WERI-Rb-1 (cell line): ENCODE measurements at regions not wholly inside any gene's neighbourhood (a gene's known extent, or its start where the extent isn't known, plus 50 kb on each side); places are given as distances from the start of the nearest gene placed in this dataset.
A peak's percentile ranks its signal among the peaks of the same experiment; 100 is the strongest.

Experiments used
- DNase-seq: peaks from one replicate; pipeline ENCODE4 v3.0.0-alpha.2; 2020
- H3K27ac ChIP-seq: fragments of 250-450 bp; sonication (Bioruptor Pico); 2 replicates; pipeline ENCODE4 v1.5.1; 2020; ENCODE audit warnings: mild to moderate bottlenecking, moderate library complexity
- H3K27me3 ChIP-seq: fragments of 250-450 bp; sonication (Bioruptor Pico); 2 replicates; pipeline ENCODE4 v1.5.1; 2021; ENCODE audit warnings: mild to moderate bottlenecking, low read depth, moderate library complexity; ENCODE audit not compliant: insufficient read depth, severe bottlenecking
- H3K36me3 ChIP-seq: fragments of 250-450 bp; sonication (Bioruptor Pico); 2 replicates; pipeline ENCODE4 v1.5.1; 2020; ENCODE audit warnings: mild to moderate bottlenecking, moderate library complexity
- H3K4me3 ChIP-seq: 2 replicates; pipeline ENCODE4 v1.5.1; 2011; ENCODE audit warnings: low read depth, mild to moderate bottlenecking, control low read depth, low read length
- H3K9me3 ChIP-seq: fragments of 250-450 bp; sonication (Bioruptor Pico); 2 replicates; pipeline ENCODE4 v1.5.1; 2021; ENCODE audit warnings: mild to moderate bottlenecking, moderate library complexity; ENCODE audit not compliant: severe bottlenecking
- TF ChIP-seq, protein P1 (sequence below): IDR thresholded peaks from 2 replicates; pipeline ENCODE4 v1.5.1; 2011; ENCODE audit warnings: low read depth, mild to moderate bottlenecking, control low read depth, inconsistent platforms, low read length

DNA sequence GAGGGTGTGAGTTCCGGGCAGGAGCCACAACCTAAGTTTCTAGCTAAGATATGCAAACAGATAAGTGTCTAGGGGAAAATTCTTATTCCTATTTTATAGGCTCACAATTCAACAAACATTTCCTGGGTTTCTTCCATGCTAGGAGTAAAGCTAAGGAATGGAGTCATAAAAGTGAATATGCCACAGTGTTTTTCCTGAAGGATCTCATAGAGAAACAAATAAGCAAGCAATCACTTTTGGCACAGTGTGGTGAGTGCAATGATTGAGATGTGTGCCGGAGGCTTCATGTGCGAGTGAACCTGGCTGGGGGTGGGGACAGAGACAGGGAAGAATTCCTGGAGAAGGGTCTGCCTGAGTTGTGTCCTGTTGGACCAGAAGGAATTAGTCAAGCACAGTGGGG is 147.4 kb downstream of the TENT5C start:
- no peaks in the 10 kb centered on the region for H3K36me3 ChIP-seq
- no peaks in the 10 kb centered on the region for H3K27me3 ChIP-seq
- no peak overlapping the region for H3K27ac ChIP-seq
- TF ChIP-seq, protein P1, sequence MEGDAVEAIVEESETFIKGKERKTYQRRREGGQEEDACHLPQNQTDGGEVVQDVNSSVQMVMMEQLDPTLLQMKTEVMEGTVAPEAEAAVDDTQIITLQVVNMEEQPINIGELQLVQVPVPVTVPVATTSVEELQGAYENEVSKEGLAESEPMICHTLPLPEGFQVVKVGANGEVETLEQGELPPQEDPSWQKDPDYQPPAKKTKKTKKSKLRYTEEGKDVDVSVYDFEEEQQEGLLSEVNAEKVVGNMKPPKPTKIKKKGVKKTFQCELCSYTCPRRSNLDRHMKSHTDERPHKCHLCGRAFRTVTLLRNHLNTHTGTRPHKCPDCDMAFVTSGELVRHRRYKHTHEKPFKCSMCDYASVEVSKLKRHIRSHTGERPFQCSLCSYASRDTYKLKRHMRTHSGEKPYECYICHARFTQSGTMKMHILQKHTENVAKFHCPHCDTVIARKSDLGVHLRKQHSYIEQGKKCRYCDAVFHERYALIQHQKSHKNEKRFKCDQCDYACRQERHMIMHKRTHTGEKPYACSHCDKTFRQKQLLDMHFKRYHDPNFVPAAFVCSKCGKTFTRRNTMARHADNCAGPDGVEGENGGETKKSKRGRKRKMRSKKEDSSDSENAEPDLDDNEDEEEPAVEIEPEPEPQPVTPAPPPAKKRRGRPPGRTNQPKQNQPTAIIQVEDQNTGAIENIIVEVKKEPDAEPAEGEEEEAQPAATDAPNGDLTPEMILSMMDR: no peak
- H3K4me3 ChIP-seq: no peak overlapping the region
- no peaks in the 10 kb centered on the region for H3K9me3 ChIP-seq
- no peak for DNase-seq

DNA sequence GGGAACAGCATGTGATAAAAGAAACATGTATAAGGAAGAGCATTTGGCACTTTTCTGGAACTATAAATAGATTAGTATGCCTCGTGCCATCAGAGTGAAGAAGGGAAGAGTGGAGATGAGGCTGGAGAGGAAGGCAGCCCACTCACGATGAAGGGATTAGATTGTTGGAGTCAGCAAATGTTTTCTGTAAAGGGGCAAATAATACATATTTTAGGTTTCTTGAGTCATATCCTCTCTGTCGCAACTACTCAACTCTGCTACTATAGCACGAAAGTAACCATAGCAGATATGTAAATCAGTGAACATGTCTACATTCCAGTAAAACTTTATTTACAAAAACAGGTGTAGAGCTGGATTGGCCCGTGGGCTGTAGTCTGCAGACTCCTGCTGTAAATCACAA is 147.8 kb downstream of the TENT5C start:
- TF ChIP-seq, protein P1: no peak
- Histone ChIP-seq H3K27me3 (no peaks in the 10 kb centered on the region), H3K36me3 (no peaks in the 10 kb centered on the region), H3K27ac (no peak overlapping the region), H3K9me3 (no peaks in the 10 kb centered on the region), H3K4me3 (peak overlapping the region; percentile 23)
- no peak for DNase-seq

DNA sequence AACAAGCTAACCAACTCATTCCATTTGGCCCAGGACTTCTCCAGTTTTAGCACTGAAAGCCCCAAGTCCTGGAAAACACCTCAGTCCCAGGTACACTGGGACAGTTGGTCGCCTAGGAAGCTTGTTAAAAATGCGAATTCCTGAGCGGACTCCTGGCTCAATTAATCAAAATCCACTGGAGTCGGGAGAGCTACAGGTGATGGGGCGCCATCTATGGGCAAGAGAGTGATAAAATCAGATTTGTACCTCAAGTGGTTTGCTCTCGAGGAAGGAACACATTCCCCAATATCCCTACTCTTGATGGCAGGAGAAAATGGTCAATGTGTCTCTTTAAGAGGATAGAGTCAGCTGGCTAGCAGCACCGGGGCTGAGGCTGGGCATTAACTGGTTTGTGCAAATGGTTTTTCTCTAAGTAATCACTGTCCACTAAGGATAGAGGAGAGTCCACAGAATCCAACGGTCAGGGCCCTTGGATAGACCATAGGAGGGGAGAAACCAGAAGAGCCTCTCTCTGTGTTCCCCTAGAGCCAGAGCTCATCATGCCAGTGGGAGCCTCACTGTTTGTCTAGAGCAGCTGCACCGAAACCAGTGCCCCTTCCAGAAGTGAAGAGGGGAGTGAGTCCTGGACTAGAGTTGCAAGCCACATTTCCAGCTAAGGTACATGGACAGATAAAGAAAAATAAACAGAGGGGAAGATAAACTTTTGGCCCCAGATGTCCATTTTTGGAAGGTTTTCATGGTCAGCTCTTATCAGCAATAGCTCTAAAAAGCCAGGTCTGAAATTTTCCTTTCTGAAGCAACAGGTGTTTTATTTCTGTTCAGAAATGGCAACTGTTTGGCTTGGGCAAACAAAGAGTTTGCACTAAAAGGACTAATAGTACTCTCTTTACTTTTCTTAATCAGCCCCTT is 148.5 kb downstream of the TENT5C start:
- Histone ChIP-seq H3K27me3 (no peaks in the 10 kb centered on the region), H3K36me3 (no peaks in the 10 kb centered on the region), H3K4me3 (peak overlapping the region; percentile 23), H3K9me3 (no peaks in the 10 kb centered on the region), H3K27ac (no peak overlapping the region)
- peak; percentile 57 for DNase-seq
- TF ChIP-seq, protein P1: peak; percentile 72

DNA sequence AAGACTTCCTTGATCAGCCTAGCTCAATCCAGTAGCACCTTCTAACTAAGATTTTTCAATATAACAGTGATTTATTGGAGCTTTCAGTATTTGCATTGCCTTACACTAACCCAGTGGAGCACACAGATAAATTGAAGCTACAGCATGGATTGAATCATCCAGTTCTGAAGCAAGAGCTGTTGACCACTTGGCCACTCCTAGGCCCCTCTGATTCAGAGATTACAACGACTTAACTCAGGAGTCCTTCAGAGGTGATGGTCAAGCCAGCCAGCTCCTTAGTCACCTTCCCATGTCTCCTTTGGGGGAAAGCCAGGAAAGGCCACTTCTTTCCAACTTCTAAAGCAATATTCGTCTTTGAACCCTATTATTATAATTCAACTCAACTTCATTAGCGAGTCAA is 151.8 kb downstream of the TENT5C start:
- no peak for DNase-seq
- H3K4me3 ChIP-seq: no peak overlapping the region

DNA sequence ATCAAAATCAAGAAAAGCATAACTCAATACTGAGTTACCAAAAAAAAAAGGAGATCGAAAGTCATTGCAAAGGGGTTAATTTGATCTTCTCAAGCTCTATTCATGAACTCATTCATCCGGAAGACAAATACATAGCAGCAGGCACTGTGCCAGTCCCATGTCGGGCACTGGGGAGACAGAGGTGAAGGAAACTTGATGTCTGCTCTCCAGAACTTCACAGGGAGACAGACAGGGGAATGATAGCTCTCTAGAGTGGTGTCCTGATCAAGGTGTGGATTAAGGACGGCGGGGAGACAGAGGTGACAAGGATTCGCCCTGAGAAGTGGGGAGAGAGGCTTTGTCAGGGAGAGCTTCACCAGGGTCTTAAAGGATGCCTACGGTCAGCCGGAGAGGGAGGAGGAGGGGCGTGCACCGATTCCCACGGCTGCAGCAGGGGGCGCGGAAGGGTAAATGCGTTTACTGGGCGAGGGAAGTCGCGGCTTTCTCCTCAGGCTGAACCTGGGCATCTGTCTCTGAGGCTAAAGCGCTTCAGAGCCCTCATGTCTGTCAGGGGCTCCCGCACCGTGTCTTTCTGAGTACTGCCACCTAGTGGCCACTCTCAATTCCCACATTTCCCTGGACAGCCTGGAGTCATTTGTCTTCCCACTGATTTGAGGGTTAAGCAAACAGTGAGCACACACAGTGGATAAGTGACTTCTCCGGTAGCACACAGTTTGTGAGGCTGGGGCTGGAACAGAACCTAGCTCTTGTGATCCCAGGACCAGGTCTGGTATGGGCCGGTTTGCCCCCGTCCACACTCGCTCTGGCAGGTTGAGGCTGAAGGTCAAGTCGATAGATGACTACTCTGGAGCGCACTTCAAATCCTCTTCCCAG is 152.8 kb downstream of the TENT5C start:
- no peak overlapping the region for H3K27ac ChIP-seq
- no peaks in the 10 kb centered on the region for H3K36me3 ChIP-seq
- TF ChIP-seq, protein P1: peak; percentile 80
- no peaks in the 10 kb centered on the region for H3K9me3 ChIP-seq
- peak overlapping the region; percentile 42 for H3K4me3 ChIP-seq
- peak; percentile 85 for DNase-seq
- H3K27me3 ChIP-seq: no peaks in the 10 kb centered on the region

More for the DNA sequence above, 151.8 kb downstream of the TENT5C start:
- Histone ChIP-seq H3K27me3 (no peaks in the 10 kb centered on the region), H3K9me3 (no peaks in the 10 kb centered on the region), H3K36me3 (no peaks in the 10 kb centered on the region), H3K27ac (no peak overlapping the region)
- TF ChIP-seq, protein P1: no peak
